ENCODE measurements at regions not wholly inside any gene's neighbourhood (a gene's known extent, or its start where the extent isn't known, plus 50 kb on each side); places are given as distances from the start of the nearest gene placed in this dataset.

DNA sequence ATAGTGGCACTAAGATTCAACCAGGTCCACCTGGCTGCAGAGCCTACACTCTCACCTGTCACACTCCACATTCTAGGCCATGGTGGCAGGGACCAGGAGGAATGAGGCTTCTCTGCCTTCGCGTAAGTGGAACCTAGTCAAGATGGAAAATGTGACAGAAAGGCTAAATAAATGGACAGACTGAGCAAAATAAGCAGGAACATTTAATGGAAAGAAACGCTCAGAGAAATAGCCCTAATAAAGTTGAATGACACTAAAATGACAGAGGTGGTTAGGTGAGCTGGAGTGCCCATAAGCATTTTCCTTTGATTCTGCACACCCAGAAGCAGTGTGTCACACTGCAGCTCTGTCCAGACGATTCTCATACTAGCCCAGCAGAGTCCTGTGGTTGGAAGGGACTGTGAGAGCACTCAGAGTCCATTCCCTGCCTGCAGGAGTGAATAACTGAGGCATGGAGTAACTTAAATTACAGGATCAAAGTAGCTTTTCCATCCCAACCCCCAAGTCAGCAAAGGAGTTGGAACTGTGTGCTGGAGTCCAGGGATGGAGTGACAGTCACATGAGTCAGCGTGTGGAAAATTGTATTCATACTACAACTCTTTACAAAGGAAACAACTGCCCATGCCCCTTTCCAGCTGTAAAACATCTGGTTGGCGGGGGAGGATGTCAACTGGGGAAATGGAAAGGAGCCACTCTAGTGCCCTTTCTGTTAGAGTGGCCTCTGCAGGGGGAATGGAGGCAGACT, 105.4 kb upstream of the LGALSL start:
- POLR2A ChIA-PET, result no interaction called here
- DNase-seq, result no peak
- H3F3A ChIP-seq (replicated peaks; ENCODE audit: insufficient read depth), result no peaks in the 10 kb centered on the region

More for the DNA sequence above, 105.4 kb upstream of the LGALSL start:
- CTCF ChIA-PET, result interaction anchor here (0.9 to 3.9 kb wide), 3 partner anchors 15 to 139 kb away, joined by 3 to 14 read pairs (median 4); no protein-coding TSS in a partner anchor
- Histone ChIP-seq H3K4me3 (ENCODE audit: low read depth in 2 of 2, low read length in 1 of 2) (no peak overlapping the region), H3K27ac (ENCODE audit: low read depth in 2 of 2, low read length in 1 of 2) (no peak overlapping the region), H3K4me1 (ENCODE audit: control insufficient read depth in 1 of 2, insufficient read depth in 2 of 2, low read depth in 1 of 2, low read length in 1 of 2) (peaks cover 0 to 2% of the 10 kb centered on the region in 2 experiments; a peak in 1 of 4 replicates), H3K9me3 (no peaks in the 10 kb centered on the region), H3K27me3 (ENCODE audit: insufficient read depth) (peaks cover 7% of the 10 kb centered on the region; the same call in 1 of the 2 replicates), H3K4me2 (no peak overlapping the region), H3K36me3 (replicated peaks in 1 of 2; ENCODE audit: control insufficient read depth in 1 of 2, insufficient read depth in 2 of 2, low read length in 1 of 2) (no peaks in the 10 kb centered on the region), H4K20me1 (ENCODE audit: insufficient read depth) (no peaks in the 10 kb centered on the region), H3K9ac (no peak overlapping the region), H2AFZ (ENCODE audit: low read depth) (no peak overlapping the region), H3K79me2 (ENCODE audit: insufficient read depth) (no peaks in the 10 kb centered on the region), H3K9me2 (no peaks in the 10 kb centered on the region)
- TF ChIP-seq, protein P1, sequence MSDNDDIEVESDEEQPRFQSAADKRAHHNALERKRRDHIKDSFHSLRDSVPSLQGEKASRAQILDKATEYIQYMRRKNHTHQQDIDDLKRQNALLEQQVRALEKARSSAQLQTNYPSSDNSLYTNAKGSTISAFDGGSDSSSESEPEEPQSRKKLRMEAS (IDR thresholded peaks at IDR 0.05; ENCODE audit: low read depth), result no peak
- TF ChIP-seq, protein P2, sequence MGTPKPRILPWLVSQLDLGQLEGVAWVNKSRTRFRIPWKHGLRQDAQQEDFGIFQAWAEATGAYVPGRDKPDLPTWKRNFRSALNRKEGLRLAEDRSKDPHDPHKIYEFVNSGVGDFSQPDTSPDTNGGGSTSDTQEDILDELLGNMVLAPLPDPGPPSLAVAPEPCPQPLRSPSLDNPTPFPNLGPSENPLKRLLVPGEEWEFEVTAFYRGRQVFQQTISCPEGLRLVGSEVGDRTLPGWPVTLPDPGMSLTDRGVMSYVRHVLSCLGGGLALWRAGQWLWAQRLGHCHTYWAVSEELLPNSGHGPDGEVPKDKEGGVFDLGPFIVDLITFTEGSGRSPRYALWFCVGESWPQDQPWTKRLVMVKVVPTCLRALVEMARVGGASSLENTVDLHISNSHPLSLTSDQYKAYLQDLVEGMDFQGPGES (IDR thresholded peaks at IDR 0.05; ENCODE audit: low read depth, low read length), result no peak
- TF ChIP-seq MEF2A (IDR thresholded peaks at IDR 0.05; ENCODE audit: borderline replicate concordance, low read depth) (no peak), CTCF (IDR thresholded peaks at IDR 0.05) (no peak), GATA2 (CRISPR knock-in tag; IDR thresholded peaks at IDR 0.05) (no peak), CHD2 (IDR thresholded peaks at IDR 0.05; ENCODE audit: low read length, partially characterized antibody) (no peak), USF2 (IDR thresholded peaks at IDR 0.05; ENCODE audit: borderline replicate concordance, low read depth, low read length) (no peak), FOXJ3 (CRISPR knock-in tag; IDR thresholded peaks at IDR 0.05) (no peak), TEAD4 (IDR thresholded peaks at IDR 0.05; ENCODE audit: borderline replicate concordance, insufficient read depth) (no peak), GABPA (IDR thresholded peaks at IDR 0.05; ENCODE audit: low read depth) (no peak), SIN3A (IDR thresholded peaks at IDR 0.05; ENCODE audit: borderline replicate concordance, low read depth, low read length) (no peak), EP300 (IDR thresholded peaks at IDR 0.05; ENCODE audit: borderline replicate concordance in 1 of 2, low read depth in 1 of 2, low read length in 1 of 2) (no peak), YY1 (IDR thresholded peaks at IDR 0.05; ENCODE audit: low read depth) (no peak), SMC3 (IDR thresholded peaks at IDR 0.05; ENCODE audit: low read depth, low read length) (no peak), RAD21 (IDR thresholded peaks at IDR 0.05; ENCODE audit: low read length) (no peak), FOSL2 (IDR thresholded peaks at IDR 0.05; ENCODE audit: borderline replicate concordance, low read depth) (no peak), REST (IDR thresholded peaks at IDR 0.05; ENCODE audit: low read depth, low read length) (no peak), TCF12 (IDR thresholded peaks at IDR 0.05) (no peak), MXI1 (IDR thresholded peaks at IDR 0.05; ENCODE audit: low read depth, low read length) (no peak), NFIC (IDR thresholded peaks at IDR 0.05; ENCODE audit: borderline replicate concordance) (no peak)
- 62% methylated on average over 6 of the region's 6 CpGs for WGBS (ENCODE audit: low lambda C conversion rate)

Data from SK-N-SH (cell line).